ENCODE measurements at regions not wholly inside any gene's neighbourhood (a gene's known extent, or its start where the extent isn't known, plus 50 kb on each side); places are given as distances from the start of the nearest gene placed in this dataset.
A peak's percentile ranks its signal among the peaks of the same experiment; 100 is the strongest.
"Not testable (repeated sequence)": the region's sequence is repeated elsewhere in the genome, so short reads cannot be mapped to it uniquely, and the experiment has no call there.

DNA sequence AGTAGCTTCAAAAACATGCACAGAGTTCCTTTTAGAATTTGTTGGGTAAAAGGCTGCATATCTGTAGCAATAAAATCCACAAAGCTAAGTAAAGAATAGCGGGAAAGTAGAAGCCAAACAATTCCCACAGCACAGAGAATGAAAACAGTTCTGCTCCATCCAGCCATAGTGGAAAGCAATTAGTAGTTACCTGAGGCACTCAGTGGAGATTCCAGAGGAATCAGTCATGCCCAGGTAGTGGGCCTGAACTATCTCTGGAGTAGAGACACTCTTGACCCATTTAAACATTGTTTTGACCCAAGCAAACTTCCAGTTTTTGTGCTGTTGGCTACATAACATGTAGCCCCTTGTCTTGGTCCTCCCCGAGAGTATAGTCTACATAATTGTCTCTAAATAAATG is 559.5 kb upstream of the PTCHD4 start:
- Histone ChIP-seq H3K4me3 (ENCODE audit: low read depth, low read length) (no peak overlapping the region), H3K36me3 (ENCODE audit: control insufficient read depth, insufficient read depth, low read length) (no peaks in the 10 kb centered on the region), H3K27me3 (ENCODE audit: control insufficient read depth, insufficient read depth, low read length) (no peaks in the 10 kb centered on the region; the same call in 1 of the 2 replicates)
- no peak for DNase-seq (ENCODE audit: low read depth)
- no peak for TF ChIP-seq CTCF (IDR thresholded peaks at IDR 0.05; ENCODE audit: insufficient read depth, low read depth, low read length)
- ChIA-PET POLR2A (no interaction called here), CTCF (no interaction called here)

GRCh38 chr6:48667797-48668196 is 556.8 kb upstream of the PTCHD4 start:
- no peaks in the 10 kb centered on the region for H3K36me3 ChIP-seq (ENCODE audit: control insufficient read depth, insufficient read depth, low read length)
- TF ChIP-seq CTCF (IDR thresholded peaks at IDR 0.05; ENCODE audit: insufficient read depth, low read depth, low read length), result no peak
- no peak overlapping the region for H3K4me3 ChIP-seq (ENCODE audit: low read depth, low read length)
- POLR2A ChIA-PET, result no interaction called here
- CTCF ChIA-PET, result no interaction called here
- DNase-seq (ENCODE audit: low read depth), result no peak
- H3K27me3 ChIP-seq (ENCODE audit: control insufficient read depth, insufficient read depth, low read length), result no peaks in the 10 kb centered on the region; the same call in 1 of the 2 replicates

DNA sequence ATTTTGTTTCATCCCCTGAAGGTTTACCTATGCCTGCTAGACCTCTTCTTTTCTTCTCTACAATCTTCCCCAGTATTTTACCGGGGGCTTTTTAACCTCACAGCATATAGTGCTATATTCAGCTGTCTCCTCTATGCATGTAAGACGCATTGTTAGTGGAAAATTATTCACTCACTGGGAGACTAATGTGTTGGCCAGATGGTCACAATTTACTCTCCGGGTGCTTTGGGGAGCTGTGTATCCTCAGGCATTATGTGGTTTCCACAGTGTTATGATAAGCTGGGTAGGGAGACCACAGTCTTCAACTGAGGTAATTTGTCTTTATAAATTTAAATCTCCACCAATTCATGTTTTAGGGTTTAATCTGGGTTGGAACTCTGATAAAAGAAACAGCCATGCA is 553.8 kb upstream of the PTCHD4 start:
- TF ChIP-seq CTCF (IDR thresholded peaks at IDR 0.05; ENCODE audit: insufficient read depth, low read depth, low read length), result no peak
- Histone ChIP-seq H3K36me3 (ENCODE audit: control insufficient read depth, insufficient read depth, low read length) (no peaks in the 10 kb centered on the region), H3K4me3 (ENCODE audit: low read depth, low read length) (no peak overlapping the region), H3K27me3 (ENCODE audit: control insufficient read depth, insufficient read depth, low read length) (no peaks in the 10 kb centered on the region; the same call in 1 of the 2 replicates)
- CTCF ChIA-PET, result no interaction called here
- POLR2A ChIA-PET, result no interaction called here
- peak; percentile 50 for DNase-seq (ENCODE audit: low read depth)

- no peak for DNase-seq (ENCODE audit: low read depth)
- ChIA-PET POLR2A (no interaction called here), CTCF (no interaction called here)
- Histone ChIP-seq H3K4me3 (ENCODE audit: low read depth, low read length) (no peak overlapping the region), H3K27me3 (ENCODE audit: control insufficient read depth, insufficient read depth, low read length) (no peaks in the 10 kb centered on the region; the same call in 1 of the 2 replicates), H3K36me3 (ENCODE audit: control insufficient read depth, insufficient read depth, low read length) (no peaks in the 10 kb centered on the region)
- no peak for TF ChIP-seq CTCF (IDR thresholded peaks at IDR 0.05; ENCODE audit: insufficient read depth, low read depth, low read length)
Observed at GRCh38 chr6:48658915-48659314, 547.9 kb upstream of the PTCHD4 start.

DNA sequence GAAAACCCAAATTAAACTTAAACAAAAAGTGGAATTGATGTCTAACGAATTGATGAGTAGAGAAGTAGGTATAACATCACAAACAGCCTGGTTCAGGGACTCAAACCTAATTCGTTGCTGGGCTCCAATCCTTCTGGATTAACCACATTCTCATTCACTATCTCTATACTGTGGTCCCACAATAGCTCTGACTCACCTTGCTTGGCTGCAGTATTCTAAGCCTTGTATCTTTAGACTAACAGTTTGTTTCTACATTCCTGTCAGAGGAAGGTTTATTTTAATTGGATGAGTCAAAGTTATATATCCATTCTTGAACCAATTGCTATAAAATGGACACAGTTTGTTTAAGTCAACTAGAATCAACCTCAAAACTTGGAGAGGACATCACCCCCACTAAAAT is 530.5 kb upstream of the PTCHD4 start:
- DNase-seq (ENCODE audit: low read depth), result peak; percentile 44
- Histone ChIP-seq H3K27me3 (ENCODE audit: control insufficient read depth, insufficient read depth, low read length) (no peaks in the 10 kb centered on the region), H3K36me3 (ENCODE audit: control insufficient read depth, insufficient read depth, low read length) (no peaks in the 10 kb centered on the region), H3K4me3 (ENCODE audit: low read depth, low read length) (no peak overlapping the region)
- ChIA-PET POLR2A (no interaction called here), CTCF (no interaction called here)
- no peak for TF ChIP-seq CTCF (IDR thresholded peaks at IDR 0.05; ENCODE audit: insufficient read depth, low read depth, low read length)

GRCh38 chr6:48638796-48639195 is 527.8 kb upstream of the PTCHD4 start:
- POLR2A ChIA-PET, result interaction anchor here (0.7 kb wide), 1 partner anchor 682 kb away, joined by 3 read pairs; no protein-coding TSS in a partner anchor
- CTCF ChIA-PET; H3K36me3 ChIP-seq (ENCODE audit: control insufficient read depth, insufficient read depth, low read length); H3K27me3 ChIP-seq (ENCODE audit: control insufficient read depth, insufficient read depth, low read length); H3K4me3 ChIP-seq (ENCODE audit: low read depth, low read length): not testable (repeated sequence)
- peak; percentile 76 for DNase-seq (ENCODE audit: low read depth)

All from BJ (cell line).